ENCODE measurements at regions not wholly inside any gene's neighbourhood (a gene's known extent, or its start where the extent isn't known, plus 50 kb on each side); places are given as distances from the start of the nearest gene placed in this dataset.

GRCh38 chrX:145654486-145654885, 163.1 kb upstream of the SLITRK2 start:
- no peak for DNase-seq

- no peak for DNase-seq
Measured at GRCh38 chrX:145673841-145674240, 143.8 kb upstream of the SLITRK2 start.

GRCh38 chrX:145677109-145677817, 140.4 kb upstream of the SLITRK2 start:
- DNase-seq: no peak

GRCh38 chrX:145682518-145683298, 134.9 kb upstream of the SLITRK2 start:
- no peak for DNase-seq

GRCh38 chrX:145687146-145687545, 130.5 kb upstream of the SLITRK2 start:
- no peak for DNase-seq

GRCh38 chrX:145687707-145688106, 129.9 kb upstream of the SLITRK2 start:
- no peak for DNase-seq

GRCh38 chrX:145694048-145694447, 123.6 kb upstream of the SLITRK2 start:
- DNase-seq: no peak

GRCh38 chrX:145715641-145716138, 101.9 kb upstream of the SLITRK2 start:
- no peak for DNase-seq

- DNase-seq: no peak
Measured at GRCh38 chrX:145716226-145716625, 101.4 kb upstream of the SLITRK2 start.

- DNase-seq: no peak
Measured at GRCh38 chrX:145727476-145727875, 90.2 kb upstream of the SLITRK2 start.

- no peak for DNase-seq
Measured at GRCh38 chrX:145729635-145730034, 88.0 kb upstream of the SLITRK2 start.

- no peak for DNase-seq
Measured at GRCh38 chrX:145735036-145735435, 82.6 kb upstream of the SLITRK2 start.

GRCh38 chrX:145751943-145752342, 65.7 kb upstream of the SLITRK2 start:
- no peak for DNase-seq
